ENCODE measurements at regions not wholly inside any gene's neighbourhood (a gene's known extent, or its start where the extent isn't known, plus 50 kb on each side); places are given as distances from the start of the nearest gene placed in this dataset.
"Not testable (repeated sequence)": the region's sequence is repeated elsewhere in the genome, so short reads cannot be mapped to it uniquely, and the experiment has no call there.

DNA sequence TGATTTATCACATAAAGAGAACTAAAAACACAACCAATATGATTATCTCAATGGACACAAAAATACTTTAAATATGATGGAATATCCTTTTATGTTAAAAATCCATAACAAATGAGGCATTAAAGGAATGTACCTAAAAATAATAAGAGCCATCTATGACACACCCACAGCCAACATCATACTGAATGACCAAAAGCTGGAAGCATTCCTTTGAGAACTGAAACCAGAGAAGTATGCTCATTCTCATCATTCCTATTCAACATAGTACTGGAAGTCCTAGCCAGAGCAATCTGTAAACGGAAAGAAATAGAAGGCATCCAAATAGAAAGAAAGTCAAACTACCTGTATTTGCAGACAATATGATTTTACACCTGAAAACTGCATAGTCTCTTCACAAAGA lies 671.0 kb downstream of the SLITRK1 start:
- DNase-seq = no peak

DNA sequence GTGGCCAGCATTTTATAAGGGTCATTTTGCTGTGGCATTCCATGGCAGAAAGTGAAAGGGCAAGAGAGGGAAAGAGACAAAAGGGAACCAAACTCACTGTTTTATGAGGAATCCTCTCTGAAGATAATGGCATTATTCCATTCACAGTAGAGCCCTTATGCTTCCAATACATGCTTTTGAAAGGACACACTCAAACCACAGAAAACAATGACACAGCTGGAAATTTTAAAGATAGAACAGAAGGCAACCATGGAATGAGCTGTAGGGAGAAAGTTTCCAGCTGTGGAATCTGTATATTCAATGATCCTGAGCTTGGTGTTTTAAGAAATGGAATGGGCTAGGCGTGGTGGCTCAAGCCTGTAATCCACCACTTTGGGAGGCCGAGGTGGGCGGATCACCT lies 677.4 kb downstream of the SLITRK1 start:
- DNase-seq = no peak

DNA sequence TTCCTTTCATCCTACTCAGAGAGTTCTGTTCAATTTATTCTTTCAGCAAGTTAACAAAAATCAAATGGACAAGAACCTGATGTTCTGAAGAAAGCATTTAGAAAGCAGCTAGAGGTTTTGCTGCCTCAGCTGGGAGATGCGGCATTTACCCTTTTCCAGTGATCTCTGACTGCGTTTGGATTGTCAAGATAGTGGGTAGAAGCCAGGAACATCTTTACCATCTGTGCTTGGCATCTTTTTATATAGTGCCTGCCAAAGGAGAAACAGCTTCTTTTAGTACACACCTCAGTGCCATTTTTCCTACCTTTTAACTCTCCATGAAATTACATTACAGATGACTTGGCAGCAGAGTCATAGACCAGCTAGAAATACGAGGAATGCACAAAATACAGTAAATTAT lies 680.8 kb downstream of the SLITRK1 start:
- DNase-seq = peak; percentile 62

DNA sequence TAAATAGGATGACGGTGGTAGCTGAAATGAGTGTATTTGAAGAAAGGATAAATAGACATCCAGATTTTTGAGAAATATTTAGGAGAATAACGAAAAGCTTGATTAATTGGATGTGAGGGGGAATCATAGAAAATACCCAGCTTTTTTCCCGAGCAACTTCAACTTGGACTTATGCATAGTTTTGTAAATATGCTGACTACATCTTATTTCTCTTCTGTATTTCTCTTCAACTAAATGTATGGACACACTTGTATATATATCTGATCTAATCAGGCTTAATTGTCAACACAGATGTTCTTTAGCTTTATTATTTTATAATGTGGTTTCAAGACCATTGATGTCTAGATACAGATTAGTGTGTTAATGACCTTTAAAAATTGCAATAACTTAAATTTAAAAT lies 685.0 kb downstream of the SLITRK1 start:
- no peak for DNase-seq

DNA sequence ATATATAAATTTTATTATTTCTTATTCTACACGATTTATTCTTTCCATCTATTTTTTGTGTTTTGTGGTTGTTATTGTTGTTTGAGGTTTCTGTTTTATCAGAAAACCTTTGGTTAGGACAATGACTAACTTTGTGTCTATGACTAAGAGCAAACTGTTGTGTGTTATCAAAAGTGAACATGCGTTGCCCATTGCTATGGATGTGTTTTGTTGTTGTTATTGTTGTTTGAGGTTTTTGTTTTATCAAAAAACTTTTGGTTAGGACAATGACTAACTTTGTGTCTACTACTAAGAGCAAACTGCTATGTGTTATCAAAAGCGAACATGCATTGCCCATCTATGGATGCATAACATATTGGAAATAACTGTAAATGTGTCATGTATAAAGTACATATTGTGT lies 692.3 kb downstream of the SLITRK1 start:
- no peak for DNase-seq

DNA sequence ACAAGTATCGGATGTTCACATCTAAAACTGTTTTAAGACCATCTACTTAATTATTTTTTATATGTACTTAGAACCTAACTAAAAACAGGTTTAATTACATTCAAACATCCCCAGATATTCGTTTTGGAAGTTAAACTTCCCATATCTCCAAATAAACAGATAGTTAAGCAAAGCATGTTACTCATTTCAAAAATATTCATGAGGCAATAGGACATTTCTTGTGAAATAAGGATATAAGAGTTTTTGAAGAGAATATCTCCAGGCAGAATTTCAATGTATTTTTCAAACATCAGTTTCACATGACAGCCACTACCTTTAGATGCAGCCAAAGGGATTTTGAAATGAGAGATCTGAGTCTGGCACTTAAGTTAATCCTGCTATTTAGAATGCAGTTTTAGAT lies 697.5 kb downstream of the SLITRK1 start:
- DNase-seq = no peak

DNA sequence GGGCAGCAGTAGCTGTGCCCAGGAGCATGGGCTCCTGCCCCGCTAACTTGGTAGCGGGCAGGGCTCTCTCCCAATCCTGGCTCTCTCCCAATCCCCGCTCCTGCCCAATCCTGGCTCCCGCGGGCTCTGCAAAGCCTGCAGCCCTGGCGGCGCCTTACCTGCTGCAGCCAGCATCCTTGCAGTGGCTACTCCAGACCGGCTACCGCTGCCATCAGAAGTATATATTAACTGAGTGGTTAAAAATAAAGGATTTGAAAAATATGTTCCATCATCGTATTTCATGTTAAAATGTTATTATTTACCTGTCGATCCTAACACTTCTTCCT lies 698.2 kb downstream of the SLITRK1 start:
- DNase-seq = no peak

DNA sequence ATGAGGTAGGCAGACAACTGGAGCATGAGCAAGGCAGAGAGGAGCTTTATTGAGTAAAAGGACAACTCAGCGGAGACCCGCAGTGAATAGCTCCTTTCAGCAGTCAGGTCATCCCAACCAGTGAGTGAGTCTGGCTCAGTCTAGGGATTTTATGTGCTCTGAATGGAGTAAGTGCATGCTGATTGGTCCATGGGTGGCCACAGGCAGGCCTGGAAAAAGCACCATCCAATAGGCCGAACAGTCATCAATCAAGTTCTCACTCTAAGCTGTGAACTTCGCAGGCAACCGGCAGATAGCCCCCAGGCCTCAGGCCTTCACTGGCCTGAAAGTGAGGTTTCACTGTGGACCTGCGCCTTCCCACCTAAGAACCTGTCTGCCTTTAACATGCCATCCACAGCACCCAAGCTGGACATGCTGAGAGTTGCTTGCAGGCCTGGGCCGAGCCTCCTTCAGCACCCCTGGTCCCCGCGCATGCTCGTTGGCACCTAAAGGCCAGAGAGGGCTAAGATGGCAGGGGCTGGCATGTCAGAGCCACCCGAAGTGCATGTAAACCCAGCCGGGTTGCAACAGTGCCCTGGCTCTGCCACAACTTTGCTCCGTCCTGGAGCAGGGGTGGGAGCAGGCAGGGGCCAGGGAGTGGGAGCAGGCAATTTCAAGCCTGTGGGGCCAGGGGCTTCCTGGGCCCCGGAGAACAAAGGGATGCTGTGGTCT lies 698.7 kb downstream of the SLITRK1 start:
- DNase-seq = no peak

DNA sequence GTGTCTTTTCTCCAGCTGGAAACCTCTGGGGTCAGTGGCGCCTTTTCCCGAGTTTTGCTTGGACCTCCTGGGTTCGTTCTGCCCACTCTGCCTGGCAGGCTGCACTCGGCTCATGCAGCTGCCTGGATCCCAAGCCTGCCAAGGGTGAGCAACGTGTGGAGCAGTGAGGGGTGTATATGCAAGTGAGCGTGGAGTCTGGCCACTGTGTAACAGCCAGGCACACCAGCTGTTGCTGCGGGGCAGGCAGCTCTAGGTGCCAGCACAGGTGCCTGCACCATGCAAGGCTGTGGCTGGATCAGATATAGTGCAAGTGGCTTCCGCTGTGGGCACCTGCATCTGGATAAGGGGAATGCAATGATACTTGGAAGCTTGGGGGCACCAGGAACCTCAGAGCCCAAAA lies 699.4 kb downstream of the SLITRK1 start:
- no peak for DNase-seq

DNA sequence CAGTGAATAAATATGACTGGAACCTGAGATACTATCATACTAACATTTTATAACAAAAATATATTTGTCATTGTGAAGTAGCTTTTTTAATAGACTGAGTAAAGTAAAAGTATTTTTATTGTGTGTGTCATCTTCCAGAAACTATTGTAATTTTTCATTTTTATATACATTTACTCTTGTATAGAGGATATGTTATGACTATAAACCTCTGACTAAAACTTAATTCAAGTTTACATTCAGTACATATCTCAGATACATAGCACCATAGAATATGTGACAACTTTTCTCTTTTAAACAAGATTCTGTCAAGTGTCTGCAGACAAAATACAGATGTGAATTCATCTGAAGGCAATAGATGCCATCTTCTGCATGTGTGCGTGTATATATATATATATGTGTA lies 704.3 kb downstream of the SLITRK1 start:
- DNase-seq = no peak

DNA sequence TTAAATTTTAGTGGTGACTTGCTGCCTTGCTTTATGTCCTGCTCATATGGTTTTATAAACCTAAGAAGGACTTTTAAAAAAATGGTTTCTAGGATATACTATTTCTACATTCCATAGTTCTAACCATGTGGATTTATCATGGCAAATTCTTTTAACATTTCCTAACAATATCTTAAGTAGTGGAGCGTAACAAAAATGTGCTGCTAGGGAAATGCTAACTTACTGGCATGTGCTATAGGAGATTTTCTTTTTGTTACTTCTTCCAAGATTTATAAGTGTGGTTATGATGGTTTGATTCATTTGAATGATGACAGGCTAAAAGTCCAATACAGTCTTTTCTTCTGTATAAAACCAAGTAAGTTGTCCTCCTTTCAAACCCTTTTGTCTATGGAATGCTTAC lies 713.7 kb downstream of the SLITRK1 start:
- no peak for DNase-seq

DNA sequence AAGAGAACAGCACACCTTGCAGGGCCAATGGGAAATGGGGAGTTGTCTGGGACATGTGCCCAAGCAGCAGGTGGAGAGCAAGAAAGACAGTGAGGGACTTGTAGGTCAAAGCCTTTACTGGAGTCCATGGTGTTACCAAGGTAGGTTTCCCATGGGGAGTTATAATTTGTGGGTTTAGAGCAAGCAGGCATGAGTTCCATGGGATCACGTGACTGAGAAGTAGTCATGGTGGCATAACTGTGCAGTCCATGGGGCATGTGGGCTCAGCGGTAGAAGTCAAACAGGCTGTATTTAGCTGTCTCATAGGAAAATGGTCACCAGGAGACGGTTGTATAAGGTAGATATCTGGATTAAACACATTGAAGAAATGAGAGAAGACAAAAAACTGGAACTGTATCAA lies 715.1 kb downstream of the SLITRK1 start:
- DNase-seq = no peak

DNA sequence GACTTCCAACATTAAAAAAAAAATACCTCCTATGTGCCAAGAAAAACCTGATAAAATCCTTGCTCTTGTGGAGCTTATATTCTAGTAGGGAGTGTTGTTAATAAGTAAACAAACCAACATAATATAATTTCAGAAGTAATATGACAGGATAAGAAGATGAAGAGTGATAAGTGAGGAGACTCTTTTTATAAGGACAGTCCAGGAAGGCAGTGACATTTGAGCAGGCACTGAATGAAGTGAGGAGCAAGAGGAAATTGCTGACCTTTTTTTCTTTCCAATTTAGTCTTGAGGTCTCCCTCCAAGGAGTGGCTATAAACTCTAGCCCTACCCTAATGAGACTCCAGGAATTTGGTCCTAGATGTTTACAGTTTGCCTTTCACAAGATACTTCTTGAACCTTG lies 715.7 kb downstream of the SLITRK1 start:
- no peak for DNase-seq

DNA sequence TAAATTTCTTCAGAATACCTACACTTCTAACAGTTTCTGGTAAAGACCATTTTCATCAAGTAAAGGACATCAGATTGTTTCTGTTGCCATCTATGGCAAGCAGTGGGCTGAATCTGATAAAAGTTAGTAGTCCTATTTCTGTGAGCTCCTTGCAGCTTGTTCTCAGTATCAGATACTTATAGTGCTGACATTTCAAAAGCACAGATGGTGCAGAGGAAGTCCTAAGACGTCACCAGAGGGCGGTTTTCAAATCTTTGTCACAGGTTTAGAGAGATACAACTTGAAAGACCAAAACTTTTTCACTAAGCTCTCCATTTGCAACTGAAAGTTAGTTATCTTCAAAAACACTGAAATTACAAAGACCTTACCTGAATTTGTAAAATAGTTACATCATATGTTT lies 719.8 kb downstream of the SLITRK1 start:
- DNase-seq = no peak

DNA sequence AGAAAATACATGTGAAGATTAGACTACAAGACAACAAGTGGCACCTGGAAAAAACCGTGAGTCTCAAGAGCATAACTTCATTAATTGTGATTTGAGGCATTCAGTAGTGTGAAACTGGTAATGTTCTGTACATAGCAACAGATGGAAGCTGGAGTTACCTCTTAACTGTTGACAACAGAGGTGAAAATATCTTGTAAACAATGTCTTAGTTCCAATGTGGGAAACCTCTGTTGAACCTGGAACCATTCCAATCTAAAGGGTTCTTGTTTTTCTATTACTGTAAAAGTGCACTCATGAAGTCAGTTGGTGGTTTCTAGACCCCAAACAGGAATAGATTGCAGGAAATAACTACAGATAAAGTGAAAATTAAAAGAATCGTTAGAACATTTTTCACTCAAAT lies 728.4 kb downstream of the SLITRK1 start:
- no peak for DNase-seq

DNA sequence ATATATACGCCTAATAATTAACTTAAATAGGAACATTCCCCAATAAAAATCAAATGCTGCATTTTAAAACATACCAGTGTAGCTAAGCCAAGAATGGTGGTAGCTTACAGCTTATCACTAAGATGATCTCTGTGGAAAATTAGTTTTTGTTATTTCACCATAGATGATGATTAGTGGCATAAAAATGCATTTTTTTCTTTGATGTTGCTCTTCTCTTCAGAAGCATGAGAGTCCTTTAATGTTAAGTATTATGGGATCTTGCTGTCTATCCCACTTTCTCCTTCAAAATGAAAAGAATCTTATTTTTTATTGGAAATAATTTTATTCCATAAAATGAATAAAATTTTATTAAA lies 731.0 kb downstream of the SLITRK1 start:
- DNase-seq = no peak

DNA sequence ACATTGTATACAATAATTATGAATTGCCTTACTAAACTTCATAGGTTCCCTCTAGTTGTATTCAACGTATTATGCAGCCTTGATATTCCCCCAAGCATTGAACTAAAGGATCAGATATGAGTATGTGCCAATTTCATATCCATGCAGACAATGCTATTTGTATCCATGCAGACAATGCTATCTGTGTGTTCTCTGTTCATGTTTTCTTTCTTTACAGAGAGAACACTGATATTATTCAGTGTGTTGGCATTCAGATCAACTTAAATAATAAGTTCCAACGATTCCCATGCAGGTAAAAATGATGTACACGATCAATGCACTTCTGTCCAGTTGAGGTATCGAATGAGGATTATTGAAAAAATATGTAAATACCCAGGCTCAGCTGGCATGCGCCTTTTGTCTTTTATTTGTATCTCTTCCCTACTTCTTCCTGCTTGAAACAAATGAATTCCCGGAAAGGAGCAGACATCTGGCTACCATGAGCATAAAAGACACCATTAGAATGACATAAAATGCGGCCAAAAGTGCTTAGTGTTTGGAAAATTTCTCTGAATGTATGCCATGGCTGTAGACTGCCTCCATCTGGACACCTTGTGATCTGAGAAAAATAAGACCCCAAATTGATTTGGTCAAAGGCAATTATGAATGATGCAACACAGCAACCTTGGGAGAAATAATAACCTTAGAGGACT lies 731.5 kb downstream of the SLITRK1 start:
- no peak for DNase-seq

DNA sequence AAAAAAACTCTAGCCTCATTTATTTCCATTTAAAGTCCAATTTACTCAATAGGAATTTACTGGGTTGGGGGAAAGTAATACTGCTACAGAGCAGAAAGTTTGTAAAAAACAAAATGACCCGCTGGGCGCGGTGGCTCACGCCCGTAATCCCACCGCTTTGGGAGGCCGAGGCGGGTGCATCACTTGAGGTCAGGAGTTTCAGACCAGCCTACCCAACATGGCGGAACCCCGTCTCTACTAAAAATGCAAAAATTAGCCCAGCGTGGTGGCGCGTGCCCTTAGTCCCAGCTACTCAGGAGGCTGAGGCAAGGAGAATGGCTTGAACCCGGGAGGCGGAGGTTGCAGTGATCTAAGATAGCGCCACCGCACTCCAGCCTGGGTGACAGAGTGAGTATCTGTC lies 745.6 kb downstream of the SLITRK1 start:
- DNase-seq = no peak

DNA sequence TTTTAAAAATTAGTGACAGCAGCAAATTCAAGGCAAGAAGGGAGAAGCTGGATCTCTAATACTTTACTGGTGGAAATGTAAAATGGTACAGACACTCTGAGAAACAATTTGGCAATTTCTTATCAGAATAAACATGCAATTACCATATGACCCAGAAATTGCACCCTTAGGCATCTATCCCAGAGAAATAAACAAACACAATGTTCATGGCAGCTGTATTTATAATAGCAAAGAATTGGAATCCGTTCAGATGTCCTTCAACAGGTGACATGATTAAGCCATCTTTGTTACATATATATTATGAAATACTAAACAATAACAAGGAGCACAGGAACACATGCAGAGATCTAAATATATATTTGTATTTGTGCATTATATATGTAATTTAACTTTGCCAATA lies 756.5 kb downstream of the SLITRK1 start:
- DNase-seq = no peak

DNA sequence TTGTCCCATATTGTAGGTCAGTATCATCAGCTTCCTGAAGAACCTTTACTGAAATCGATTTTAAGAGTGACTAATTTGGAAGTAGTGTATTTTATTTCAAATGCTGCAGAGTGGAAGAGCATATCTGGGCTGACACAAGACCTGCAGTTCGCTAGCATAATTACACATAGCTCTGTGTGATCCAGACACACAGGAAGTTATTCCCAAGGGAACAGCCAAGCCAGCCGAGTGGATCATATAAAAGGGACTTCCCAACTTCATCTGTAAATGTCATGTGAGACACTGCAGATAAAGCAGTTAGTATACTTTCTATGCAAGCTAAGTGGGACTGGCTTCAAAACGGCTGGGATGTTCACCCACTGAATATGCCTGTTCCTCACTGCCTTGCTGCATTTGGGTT lies 760.4 kb downstream of the SLITRK1 start:
- DNase-seq = no peak

DNA sequence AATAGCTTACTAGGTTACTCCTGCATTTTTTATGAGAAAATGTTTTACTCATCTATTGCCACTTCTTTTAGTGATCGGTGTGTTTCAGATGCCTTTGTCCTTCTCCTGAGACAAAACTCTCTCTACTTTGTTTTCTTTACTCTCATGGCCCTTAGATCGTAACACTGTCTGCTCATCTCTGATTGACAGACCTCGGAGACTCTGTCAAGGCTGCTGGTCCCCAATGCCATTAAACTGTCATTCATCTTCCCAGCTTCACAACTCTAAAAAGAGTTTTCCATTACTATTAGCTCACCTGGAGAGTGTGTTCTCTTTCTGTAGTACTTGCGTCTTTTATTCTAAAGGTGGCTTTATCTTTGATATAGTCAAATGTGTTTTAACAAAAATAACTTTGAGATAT lies 765.2 kb downstream of the SLITRK1 start:
- DNase-seq = no peak

DNA sequence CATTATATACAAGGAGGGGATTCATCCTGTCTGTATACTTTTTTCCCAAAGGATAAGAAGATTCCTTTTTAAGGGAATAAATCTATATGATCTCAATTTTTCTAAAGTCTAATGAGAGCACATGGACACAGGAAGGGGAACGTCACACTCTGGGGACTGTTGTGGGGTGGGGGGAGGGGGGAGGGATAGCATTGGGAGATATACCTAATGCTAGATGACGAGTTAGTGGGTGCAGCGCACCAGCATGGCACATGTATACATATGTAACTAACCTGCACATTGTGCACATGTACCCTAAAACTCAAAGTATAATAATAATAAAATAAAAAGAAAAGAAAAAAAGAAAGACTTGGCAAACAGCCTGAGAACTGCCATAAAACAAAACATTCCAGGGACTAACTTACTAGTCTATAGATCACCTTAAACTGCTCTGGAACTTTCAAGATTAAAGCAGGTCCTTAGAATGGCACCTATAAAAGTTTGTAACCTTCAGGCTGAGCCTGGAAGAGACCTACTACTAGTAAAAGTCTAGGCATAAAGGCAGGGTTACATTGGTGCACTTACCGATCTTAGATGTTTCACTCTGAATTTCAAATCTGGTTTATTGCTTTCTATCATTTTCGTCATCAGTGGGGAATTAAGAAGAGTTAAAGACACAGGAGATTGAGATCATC lies 780.6 kb downstream of the SLITRK1 start:
- DNase-seq = not testable (repeated sequence)

DNA sequence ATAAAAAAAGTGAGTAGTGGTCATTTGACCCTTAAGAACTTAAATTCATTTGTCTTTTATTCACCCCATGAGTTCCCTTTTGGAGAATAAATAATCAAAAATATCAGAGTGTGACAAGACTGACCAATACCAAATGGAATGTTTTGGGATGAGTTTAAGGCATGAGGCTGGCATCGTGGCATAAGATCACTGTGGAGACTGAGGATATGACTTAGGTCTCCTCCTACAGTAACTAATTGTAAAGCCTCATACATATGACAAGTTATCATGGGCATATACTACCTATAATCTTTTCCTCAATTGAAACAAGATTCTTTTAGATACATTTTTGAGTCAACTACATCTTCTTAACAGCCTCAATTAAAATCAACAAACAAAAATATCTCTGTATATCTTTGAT lies 782.0 kb downstream of the SLITRK1 start:
- no peak for DNase-seq

DNA sequence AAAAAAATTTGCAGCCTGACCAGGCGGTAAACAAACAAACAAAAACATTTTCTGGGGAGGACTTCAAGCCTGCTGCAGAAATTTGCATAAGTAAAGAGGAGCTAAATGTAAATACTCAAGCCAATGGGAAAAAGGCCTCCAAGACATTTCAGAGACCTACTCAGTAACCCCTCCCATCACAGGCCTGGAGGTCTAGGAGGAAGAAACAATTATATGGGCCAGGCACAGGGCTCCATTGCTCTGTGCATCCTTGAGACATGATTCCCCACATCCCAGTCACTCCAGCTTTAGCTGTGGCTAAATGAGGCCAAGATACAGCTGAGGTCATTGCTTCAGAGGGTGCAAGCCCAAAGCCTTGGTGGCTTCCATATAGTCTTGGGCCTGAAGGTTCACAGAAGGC lies 793.4 kb downstream of the SLITRK1 start:
- no peak for DNase-seq

Data from hindlimb muscle (tissue), 1 donor.